ENCODE measurements at regions not wholly inside any gene's neighbourhood (a gene's known extent, or its start where the extent isn't known, plus 50 kb on each side); places are given as distances from the start of the nearest gene placed in this dataset.

- ChIA-PET CTCF (no interaction called here), POLR2A (no interaction called here)
- no peaks in the 10 kb centered on the region for H3K27me3 ChIP-seq (ENCODE audit: control insufficient read depth in 2 of 2, insufficient read depth in 2 of 2, low read length in 2 of 2)
- no peak overlapping the region for H3K4me2 ChIP-seq (ENCODE audit: insufficient read depth, low read length)
- no peaks in the 10 kb centered on the region for H3K9me3 ChIP-seq (replicated peaks; ENCODE audit: control insufficient read depth, insufficient read depth, low read length)
- dilution Hi-C loops (cut with MboI; ENCODE audit: extremely low pct_ligation_motif_present, low sequenced_read_pairs): no loop called here
- no peaks in the 10 kb centered on the region for H4K20me1 ChIP-seq (replicated peaks; ENCODE audit: control insufficient read depth, extremely low read depth, insufficient read depth, low read length)
- no TSS peak for BruUV-seq (replicated peaks)
- H3K27ac ChIP-seq (ENCODE audit: insufficient read depth, low read depth, low read length): no peak overlapping the region
- no peak overlapping the region for H3K4me3 ChIP-seq (replicated peaks in 1 of 3; ENCODE audit: insufficient read depth in 1 of 3, low read depth in 1 of 3, low read length in 3 of 3)
- H3K36me3 ChIP-seq (ENCODE audit: control insufficient read depth in 2 of 2, extremely low read depth in 1 of 2, insufficient read depth in 2 of 2, low read length in 2 of 2): no peaks in the 10 kb centered on the region
- H3K4me1 ChIP-seq (ENCODE audit: control insufficient read depth, extremely low read depth, insufficient read depth, low read length): no peaks in the 10 kb centered on the region
- TF ChIP-seq FOS (IDR thresholded peaks at IDR 0.05; ENCODE audit: borderline replicate concordance, insufficient read depth, low read length): no peak
- no peak for TF ChIP-seq POLR2A (IDR thresholded peaks at IDR 0.05; ENCODE audit: low read depth, low read length)
- no peak for TF ChIP-seq POLR2AphosphoS5 (IDR thresholded peaks at IDR 0.05; ENCODE audit: insufficient read depth, low read depth, low read length)
- no peak for TF ChIP-seq EZH2 (IDR thresholded peaks at IDR 0.05; ENCODE audit: borderline replicate concordance, low read depth, low read length, severe bottlenecking)
- TF ChIP-seq, protein P1, sequence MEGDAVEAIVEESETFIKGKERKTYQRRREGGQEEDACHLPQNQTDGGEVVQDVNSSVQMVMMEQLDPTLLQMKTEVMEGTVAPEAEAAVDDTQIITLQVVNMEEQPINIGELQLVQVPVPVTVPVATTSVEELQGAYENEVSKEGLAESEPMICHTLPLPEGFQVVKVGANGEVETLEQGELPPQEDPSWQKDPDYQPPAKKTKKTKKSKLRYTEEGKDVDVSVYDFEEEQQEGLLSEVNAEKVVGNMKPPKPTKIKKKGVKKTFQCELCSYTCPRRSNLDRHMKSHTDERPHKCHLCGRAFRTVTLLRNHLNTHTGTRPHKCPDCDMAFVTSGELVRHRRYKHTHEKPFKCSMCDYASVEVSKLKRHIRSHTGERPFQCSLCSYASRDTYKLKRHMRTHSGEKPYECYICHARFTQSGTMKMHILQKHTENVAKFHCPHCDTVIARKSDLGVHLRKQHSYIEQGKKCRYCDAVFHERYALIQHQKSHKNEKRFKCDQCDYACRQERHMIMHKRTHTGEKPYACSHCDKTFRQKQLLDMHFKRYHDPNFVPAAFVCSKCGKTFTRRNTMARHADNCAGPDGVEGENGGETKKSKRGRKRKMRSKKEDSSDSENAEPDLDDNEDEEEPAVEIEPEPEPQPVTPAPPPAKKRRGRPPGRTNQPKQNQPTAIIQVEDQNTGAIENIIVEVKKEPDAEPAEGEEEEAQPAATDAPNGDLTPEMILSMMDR (IDR thresholded peaks at IDR 0.05; ENCODE audit: extremely low read depth in 1 of 2, insufficient read depth in 1 of 2, low read depth in 1 of 2, low read length in 2 of 2): no peak
- no peak for TF ChIP-seq MAX (IDR thresholded peaks at IDR 0.05; ENCODE audit: insufficient read depth, insufficient read length)
- TF ChIP-seq MYC (IDR thresholded peaks at IDR 0.05; ENCODE audit: low read depth, low read length): no peak
- no peak for TF ChIP-seq GATA2 (IDR thresholded peaks at IDR 0.05; ENCODE audit: insufficient read depth, insufficient read length, low read depth, low read length)
- TF ChIP-seq JUN (IDR thresholded peaks at IDR 0.05; ENCODE audit: borderline replicate concordance, insufficient read depth, insufficient read length, low read depth): no peak
- H3K79me2 ChIP-seq (ENCODE audit: control insufficient read depth, insufficient read depth, low read length): no peaks in the 10 kb centered on the region
- no peak overlapping the region for H3K9ac ChIP-seq (replicated peaks; ENCODE audit: extremely low read depth, insufficient read depth, low read length)
- H3K9me1 ChIP-seq (replicated peaks; ENCODE audit: control insufficient read depth, extremely low read depth, insufficient read depth, low read length): no peaks in the 10 kb centered on the region
- DNase-seq (ENCODE audit: low read depth, low spot score) (no peak), FAIRE-seq (no peak)
- no peak overlapping the region for H2AFZ ChIP-seq (ENCODE audit: low read depth, low read length)
- intact Hi-C loops (cut with micrococcal nuclease): no loop called here
These were observed 238.9 kb downstream of the RBFOX3 start for GRCh38 chr17:79371984-79372383.
